WTC11 (cell line): ENCODE measurements at regions not wholly inside any gene's neighbourhood (a gene's known extent, or its start where the extent isn't known, plus 50 kb on each side); places are given as distances from the start of the nearest gene placed in this dataset.

Source experiments
- ATAC-seq: fragments of 200-7000 bp; cut with Tn5 transposase; 2 replicates; pipeline ENCODE4 v1.10.0; 2021; ENCODE audit warnings: mild to moderate bottlenecking, moderate library complexity
- CTCF ChIA-PET: fragments of 300-600 bp; sonication (Branson Sonifier 250); formaldehyde crosslinking; loops from one replicate; lab custom pipeline; 2021; ENCODE audit warnings: antibody characterized with exemption; lab: Charles Lee
- POLR2A ChIA-PET: fragments of 350-600 bp; sonication (Branson Sonifier 250); formaldehyde crosslinking; loops from one replicate; lab custom pipeline; 2021; ENCODE audit warnings: antibody characterized with exemption; lab: Charles Lee
- DNase-seq: peaks from one replicate; pipeline ENCODE4 v3.0.0; 2021; ENCODE audit warnings: low spot score
- H3K27ac Mint-ChIP-seq: 2 replicates; pipeline ENCODE4 v1.8.0; 2021; ENCODE audit warnings: mixed read lengths
- H3K27me3 Mint-ChIP-seq: 2 replicates; pipeline ENCODE4 v1.8.0; 2021; ENCODE audit warnings: low read depth, mild to moderate bottlenecking, moderate library complexity, mixed read lengths
- H3K36me3 Mint-ChIP-seq: 2 replicates; pipeline ENCODE4 v1.8.0; 2021; ENCODE audit warnings: mixed read lengths
- H3K4me1 Mint-ChIP-seq: 2 replicates; pipeline ENCODE4 v1.8.0; 2022; ENCODE audit warnings: mixed read lengths
- H3K4me3 Mint-ChIP-seq: 2 replicates; pipeline ENCODE4 v1.8.0; 2021; ENCODE audit warnings: mild to moderate bottlenecking, moderate library complexity, mixed read lengths
- H3K9me3 Mint-ChIP-seq: 2 replicates; pipeline ENCODE4 v1.8.0; 2021; ENCODE audit warnings: mixed read lengths
- AR ChIP-seq: fragments of 250-450 bp; sonication (Bioruptor Pico); IDR thresholded peaks from 2 replicates; pipeline ENCODE4 v1.9.0; 2021; ENCODE audit warnings: mild to moderate bottlenecking
- CREB1 ChIP-seq: sonication (generic); formaldehyde crosslinking; IDR thresholded peaks from 2 replicates; pipeline ENCODE4 v1.8.0; 2023; ENCODE audit warnings: mild to moderate bottlenecking, missing genetic modification reagents
- CREM ChIP-seq: sonication (generic); formaldehyde crosslinking; IDR thresholded peaks from 2 replicates; pipeline ENCODE4 v1.8.1; 2022; ENCODE audit warnings: mild to moderate bottlenecking, missing genetic modification reagents, moderate library complexity
- HMGA2 ChIP-seq: fragments of 250-450 bp; sonication (Bioruptor Pico); IDR thresholded peaks from 2 replicates; pipeline ENCODE4 v1.4.0; 2021; ENCODE audit warnings: mild to moderate bottlenecking, moderate library complexity
- IRF2 ChIP-seq: sonication (generic); formaldehyde crosslinking; IDR thresholded peaks from 2 replicates; pipeline ENCODE4 v1.8.0; 2022; ENCODE audit warnings: low read depth, missing genetic modification reagents, borderline replicate concordance
- KAT7 ChIP-seq: sonication (generic); formaldehyde crosslinking; IDR thresholded peaks from 2 replicates; pipeline ENCODE4 v1.8.1; 2023; ENCODE audit warnings: missing genetic modification reagents, mild to moderate bottlenecking, borderline replicate concordance
- MXD4 ChIP-seq: fragments of 250-450 bp; sonication (Bioruptor Pico); IDR thresholded peaks from 2 replicates; pipeline ENCODE4 v1.8.0; 2021; ENCODE audit warnings: mild to moderate bottlenecking, moderate library complexity, borderline replicate concordance
- NFATC4 ChIP-seq: fragments of 250-450 bp; sonication (Bioruptor Pico); IDR thresholded peaks from 2 replicates; pipeline ENCODE4 v1.9.0; 2021; ENCODE audit warnings: mild to moderate bottlenecking
- NFYB ChIP-seq: sonication (generic); formaldehyde crosslinking; conservative IDR thresholded peaks from 2 replicates; pipeline ENCODE4 v1.8.0; 2022; ENCODE audit warnings: low read depth, missing genetic modification reagents
- NR2C2 ChIP-seq: sonication (generic); formaldehyde crosslinking; IDR thresholded peaks from 2 replicates; pipeline ENCODE4 v1.8.0; 2022; ENCODE audit warnings: mild to moderate bottlenecking, missing genetic modification reagents
- SMAD3 ChIP-seq: sonication (generic); formaldehyde crosslinking; IDR thresholded peaks from 2 replicates; pipeline ENCODE4 v1.8.0; 2022; ENCODE audit warnings: missing genetic modification reagents, mild to moderate bottlenecking, borderline replicate concordance
- USF1 ChIP-seq: sonication (generic); formaldehyde crosslinking; IDR thresholded peaks from 2 replicates; pipeline ENCODE4 v1.8.0; 2022; ENCODE audit warnings: mild to moderate bottlenecking, missing genetic modification reagents
- ZNF121 ChIP-seq: sonication (generic); formaldehyde crosslinking; IDR thresholded peaks from 2 replicates; pipeline ENCODE4 v1.8.0; 2023; ENCODE audit warnings: missing genetic modification reagents
- ZNF219 ChIP-seq: sonication (generic); formaldehyde crosslinking; IDR thresholded peaks from 2 replicates; pipeline ENCODE4 v1.8.0; 2023; ENCODE audit warnings: missing genetic modification reagents, mild to moderate bottlenecking, borderline replicate concordance
- ZNF317 ChIP-seq: sonication (generic); formaldehyde crosslinking; IDR thresholded peaks from 2 replicates; pipeline ENCODE4 v1.8.1; 2023; ENCODE audit warnings: low read depth, mild to moderate bottlenecking, moderate library complexity, missing genetic modification reagents, borderline replicate concordance
- TF ChIP-seq, protein P1 (sequence below): sonication (generic); formaldehyde crosslinking; IDR thresholded peaks from 2 replicates; pipeline ENCODE4 v1.8.0; 2023; ENCODE audit warnings: missing genetic modification reagents, mild to moderate bottlenecking, borderline replicate concordance
- TF ChIP-seq, protein P2 (sequence below): fragments of 250-450 bp; sonication (Bioruptor Pico); IDR thresholded peaks from 2 replicates; pipeline ENCODE4 v2.1.2; 2022; ENCODE audit warnings: mild to moderate bottlenecking, moderate library complexity
- TF ChIP-seq, protein P3 (sequence below): fragments of 250-450 bp; sonication (Bioruptor Pico); IDR thresholded peaks from 2 replicates; pipeline ENCODE4 v1.8.0; 2021; ENCODE audit warnings: mild to moderate bottlenecking

DNA sequence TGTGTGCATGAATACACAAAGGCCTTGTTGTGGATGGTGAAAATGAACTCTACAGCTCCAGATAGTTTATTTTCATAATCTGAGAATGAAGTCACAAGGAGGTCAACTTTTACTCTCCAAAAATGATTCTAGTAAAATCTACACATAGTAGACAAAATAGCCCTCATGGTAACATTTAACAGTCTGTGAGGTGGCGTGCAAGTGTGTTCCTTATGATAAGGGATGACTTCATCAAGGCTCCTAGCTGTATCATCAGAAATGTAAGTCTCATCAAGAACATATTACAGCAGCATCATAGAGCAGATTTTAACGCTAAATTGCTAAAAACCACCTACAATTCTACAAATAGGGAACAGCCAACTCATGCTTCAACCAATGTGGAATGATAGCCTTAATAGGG lies 72.3 kb upstream of the RIOK3 start:
- Mint-ChIP-seq H3K4me3 (no peak overlapping the region), H3K27me3 (no peaks in the 10 kb centered on the region), H3K27ac (no peak overlapping the region; the same call in 1 of the 2 replicates), H3K4me1 (no peaks in the 10 kb centered on the region), H3K9me3 (no peaks in the 10 kb centered on the region), H3K36me3 (peaks cover 3% of the 10 kb centered on the region)
- ChIA-PET CTCF (interaction anchor here (0.7 to 2.9 kb wide), 8 partner anchors 31 to 349 kb away, joined by 3 to 46 read pairs (median 4); no protein-coding TSS in a partner anchor), POLR2A (no interaction called here)
- TF ChIP-seq NR2C2 (no peak), CREB1 (CRISPR knock-in tag) (no peak), AR (no peak), USF1 (CRISPR knock-in tag) (no peak), NFATC4 (no peak), NFYB (no peak), IRF2 (CRISPR knock-in tag) (no peak), MXD4 (CRISPR knock-in tag) (no peak), KAT7 (CRISPR knock-in tag) (no peak), ZNF121 (CRISPR knock-in tag) (no peak), ZNF317 (CRISPR knock-in tag) (no peak), ZNF219 (CRISPR knock-in tag) (no peak), SMAD3 (CRISPR knock-in tag) (no peak), CREM (CRISPR knock-in tag) (no peak), HMGA2 (CRISPR knock-in tag) (no peak)
- TF ChIP-seq, protein P1, sequence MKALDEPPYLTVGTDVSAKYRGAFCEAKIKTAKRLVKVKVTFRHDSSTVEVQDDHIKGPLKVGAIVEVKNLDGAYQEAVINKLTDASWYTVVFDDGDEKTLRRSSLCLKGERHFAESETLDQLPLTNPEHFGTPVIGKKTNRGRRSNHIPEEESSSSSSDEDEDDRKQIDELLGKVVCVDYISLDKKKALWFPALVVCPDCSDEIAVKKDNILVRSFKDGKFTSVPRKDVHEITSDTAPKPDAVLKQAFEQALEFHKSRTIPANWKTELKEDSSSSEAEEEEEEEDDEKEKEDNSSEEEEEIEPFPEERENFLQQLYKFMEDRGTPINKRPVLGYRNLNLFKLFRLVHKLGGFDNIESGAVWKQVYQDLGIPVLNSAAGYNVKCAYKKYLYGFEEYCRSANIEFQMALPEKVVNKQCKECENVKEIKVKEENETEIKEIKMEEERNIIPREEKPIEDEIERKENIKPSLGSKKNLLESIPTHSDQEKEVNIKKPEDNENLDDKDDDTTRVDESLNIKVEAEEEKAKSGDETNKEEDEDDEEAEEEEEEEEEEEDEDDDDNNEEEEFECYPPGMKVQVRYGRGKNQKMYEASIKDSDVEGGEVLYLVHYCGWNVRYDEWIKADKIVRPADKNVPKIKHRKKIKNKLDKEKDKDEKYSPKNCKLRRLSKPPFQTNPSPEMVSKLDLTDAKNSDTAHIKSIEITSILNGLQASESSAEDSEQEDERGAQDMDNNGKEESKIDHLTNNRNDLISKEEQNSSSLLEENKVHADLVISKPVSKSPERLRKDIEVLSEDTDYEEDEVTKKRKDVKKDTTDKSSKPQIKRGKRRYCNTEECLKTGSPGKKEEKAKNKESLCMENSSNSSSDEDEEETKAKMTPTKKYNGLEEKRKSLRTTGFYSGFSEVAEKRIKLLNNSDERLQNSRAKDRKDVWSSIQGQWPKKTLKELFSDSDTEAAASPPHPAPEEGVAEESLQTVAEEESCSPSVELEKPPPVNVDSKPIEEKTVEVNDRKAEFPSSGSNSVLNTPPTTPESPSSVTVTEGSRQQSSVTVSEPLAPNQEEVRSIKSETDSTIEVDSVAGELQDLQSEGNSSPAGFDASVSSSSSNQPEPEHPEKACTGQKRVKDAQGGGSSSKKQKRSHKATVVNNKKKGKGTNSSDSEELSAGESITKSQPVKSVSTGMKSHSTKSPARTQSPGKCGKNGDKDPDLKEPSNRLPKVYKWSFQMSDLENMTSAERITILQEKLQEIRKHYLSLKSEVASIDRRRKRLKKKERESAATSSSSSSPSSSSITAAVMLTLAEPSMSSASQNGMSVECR (CRISPR knock-in tag) = no peak
- TF ChIP-seq, protein P2, sequence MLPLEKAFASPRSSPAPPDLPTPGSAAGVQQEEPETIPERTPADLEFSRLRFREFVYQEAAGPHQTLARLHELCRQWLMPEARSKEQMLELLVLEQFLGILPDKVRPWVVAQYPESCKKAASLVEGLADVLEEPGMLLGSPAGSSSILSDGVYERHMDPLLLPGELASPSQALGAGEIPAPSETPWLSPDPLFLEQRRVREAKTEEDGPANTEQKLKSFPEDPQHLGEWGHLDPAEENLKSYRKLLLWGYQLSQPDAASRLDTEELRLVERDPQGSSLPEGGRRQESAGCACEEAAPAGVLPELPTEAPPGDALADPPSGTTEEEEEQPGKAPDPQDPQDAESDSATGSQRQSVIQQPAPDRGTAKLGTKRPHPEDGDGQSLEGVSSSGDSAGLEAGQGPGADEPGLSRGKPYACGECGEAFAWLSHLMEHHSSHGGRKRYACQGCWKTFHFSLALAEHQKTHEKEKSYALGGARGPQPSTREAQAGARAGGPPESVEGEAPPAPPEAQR = no peak
- TF ChIP-seq, protein P3, sequence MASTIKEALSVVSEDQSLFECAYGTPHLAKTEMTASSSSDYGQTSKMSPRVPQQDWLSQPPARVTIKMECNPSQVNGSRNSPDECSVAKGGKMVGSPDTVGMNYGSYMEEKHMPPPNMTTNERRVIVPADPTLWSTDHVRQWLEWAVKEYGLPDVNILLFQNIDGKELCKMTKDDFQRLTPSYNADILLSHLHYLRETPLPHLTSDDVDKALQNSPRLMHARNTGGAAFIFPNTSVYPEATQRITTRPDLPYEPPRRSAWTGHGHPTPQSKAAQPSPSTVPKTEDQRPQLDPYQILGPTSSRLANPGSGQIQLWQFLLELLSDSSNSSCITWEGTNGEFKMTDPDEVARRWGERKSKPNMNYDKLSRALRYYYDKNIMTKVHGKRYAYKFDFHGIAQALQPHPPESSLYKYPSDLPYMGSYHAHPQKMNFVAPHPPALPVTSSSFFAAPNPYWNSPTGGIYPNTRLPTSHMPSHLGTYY (CRISPR knock-in tag) = no peak
- no peak for DNase-seq
- ATAC-seq = no peak
